ENCODE measurements at regions not wholly inside any gene's neighbourhood (a gene's known extent, or its start where the extent isn't known, plus 50 kb on each side); places are given as distances from the start of the nearest gene placed in this dataset.

GRCh38 chr2:160679686-160680085 is 186.1 kb upstream of the RBMS1 start:
- DNase-seq: no peak

DNA sequence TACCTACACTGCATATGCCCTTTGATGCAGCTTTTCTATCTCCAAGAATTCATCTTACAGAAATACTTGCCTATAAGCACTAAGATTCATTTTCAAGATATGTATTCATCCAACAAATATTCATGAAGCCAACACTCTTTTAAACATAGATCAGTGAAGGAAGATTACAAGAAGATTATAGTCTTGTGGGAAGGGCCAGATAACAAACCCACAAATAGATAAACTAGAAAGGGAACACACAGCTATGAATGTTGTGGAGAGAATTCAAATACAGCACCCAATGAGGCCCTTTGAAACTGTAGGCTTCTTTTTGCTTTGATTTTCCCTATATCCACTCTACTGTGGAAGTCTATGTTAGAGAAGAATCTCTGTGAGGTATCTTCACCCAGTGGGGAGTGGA is 186.7 kb upstream of the RBMS1 start:
- no peak for DNase-seq

- no peak for DNase-seq
Measured at GRCh38 chr2:160680974-160681373, 187.4 kb upstream of the RBMS1 start.

GRCh38 chr2:160683206-160683605 is 189.6 kb upstream of the RBMS1 start:
- no peak for DNase-seq

DNA sequence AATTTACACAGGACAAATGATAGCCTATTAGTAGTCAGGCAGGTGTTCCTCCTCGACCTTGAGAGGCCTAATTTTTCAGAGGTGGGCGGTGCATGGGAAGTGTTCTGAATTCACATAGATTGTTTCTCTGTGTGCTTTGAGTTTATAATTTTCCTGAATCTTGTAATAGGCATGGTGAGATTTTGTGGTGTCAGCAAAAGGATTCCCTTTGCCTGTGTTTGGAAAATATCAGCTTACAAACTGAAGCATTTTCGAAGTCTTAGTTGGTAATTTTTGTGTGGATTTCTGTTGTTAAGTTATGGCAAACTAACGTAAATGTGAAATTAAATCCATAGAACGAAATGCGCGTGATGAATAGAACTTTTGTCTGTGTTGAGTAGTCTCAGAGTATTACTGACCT is 194.0 kb upstream of the RBMS1 start:
- DNase-seq: no peak

GRCh38 chr2:160689441-160689840 is 195.8 kb upstream of the RBMS1 start:
- no peak for DNase-seq

DNA sequence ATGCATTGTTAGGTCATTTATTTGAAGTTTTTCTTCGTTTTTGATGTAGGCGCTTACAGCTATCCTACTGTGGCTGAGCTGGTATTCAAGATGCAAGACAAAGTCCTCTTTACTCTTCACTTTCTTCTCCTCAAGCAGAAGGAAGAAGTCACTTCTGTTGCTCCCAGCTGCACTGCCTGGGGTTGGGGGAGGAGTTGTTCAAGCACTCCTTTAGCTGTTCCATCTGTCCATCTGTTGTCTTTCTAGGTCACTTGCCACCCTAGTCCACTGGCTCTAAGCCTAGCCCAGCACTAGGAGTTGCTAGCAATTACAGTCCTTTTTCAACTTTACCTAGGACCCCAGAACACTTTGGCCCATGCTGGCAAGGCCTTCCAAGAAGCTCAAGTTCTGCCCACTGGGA is 200.6 kb upstream of the RBMS1 start:
- DNase-seq: no peak

GRCh38 chr2:160694631-160695030 is 201.0 kb upstream of the RBMS1 start:
- no peak for DNase-seq

- DNase-seq: no peak
Measured at GRCh38 chr2:160695402-160696086, 201.9 kb upstream of the RBMS1 start.

- no peak for DNase-seq
Measured at GRCh38 chr2:160696087-160696452, 202.5 kb upstream of the RBMS1 start.

GRCh38 chr2:160697817-160698216 is 204.2 kb upstream of the RBMS1 start:
- DNase-seq: no peak

DNA sequence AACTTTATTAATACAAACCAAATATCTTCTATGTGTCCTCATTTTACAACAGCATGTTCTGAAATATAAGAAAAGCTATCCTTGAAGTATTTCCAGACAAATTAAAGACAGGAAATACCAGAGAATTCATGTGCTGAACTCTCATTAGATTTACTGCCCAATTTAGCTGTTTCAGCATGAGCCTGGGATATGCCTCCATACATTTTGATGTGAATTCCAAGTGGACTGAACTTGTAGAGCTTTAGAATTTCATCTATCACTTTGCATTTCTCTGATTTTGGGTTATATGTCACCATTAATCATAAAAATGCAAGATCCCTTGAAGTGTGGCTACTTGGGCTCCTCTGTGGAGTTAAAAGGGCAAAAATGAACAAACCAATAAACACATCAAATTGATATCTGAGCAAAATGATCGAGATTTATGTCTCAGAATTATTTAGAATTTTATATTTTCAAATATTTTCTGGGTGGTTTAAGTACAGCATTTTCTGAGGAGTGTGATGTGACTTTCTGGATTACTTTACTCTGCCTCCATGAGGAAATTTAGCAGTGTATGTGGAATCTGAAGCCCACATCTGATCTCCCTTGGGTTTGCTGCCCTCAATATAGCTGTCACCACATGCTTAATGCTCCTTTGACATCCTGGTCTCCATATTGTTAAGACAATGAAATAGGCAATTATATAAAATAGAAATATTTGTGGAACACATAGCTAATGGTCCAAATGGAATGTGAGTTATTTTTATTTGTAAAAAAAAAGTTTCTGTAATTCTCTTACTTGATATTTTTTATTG is 206.6 kb upstream of the RBMS1 start:
- DNase-seq: peak; percentile 48

DNA sequence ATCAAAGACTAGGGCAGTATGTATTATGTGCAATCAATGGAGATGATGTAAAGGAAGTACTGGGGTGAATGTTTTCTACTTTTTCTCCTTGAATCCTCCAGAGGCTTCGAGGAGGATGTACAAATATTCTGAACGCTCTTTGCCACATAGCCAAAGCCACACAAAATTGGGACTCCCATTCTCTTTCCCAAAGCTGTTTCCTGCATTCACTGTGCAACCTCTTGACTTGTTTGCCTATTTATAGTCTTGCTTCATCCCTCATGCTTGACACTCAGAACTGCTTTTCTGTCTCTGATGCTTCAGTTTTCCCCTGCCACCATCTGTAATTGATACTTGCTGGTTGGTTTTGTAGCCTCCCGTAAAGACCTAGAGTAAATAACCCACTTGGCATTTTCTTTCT is 208.2 kb upstream of the RBMS1 start:
- DNase-seq: no peak

- DNase-seq: no peak
Measured at GRCh38 chr2:160702754-160703153, 209.1 kb upstream of the RBMS1 start.

DNA sequence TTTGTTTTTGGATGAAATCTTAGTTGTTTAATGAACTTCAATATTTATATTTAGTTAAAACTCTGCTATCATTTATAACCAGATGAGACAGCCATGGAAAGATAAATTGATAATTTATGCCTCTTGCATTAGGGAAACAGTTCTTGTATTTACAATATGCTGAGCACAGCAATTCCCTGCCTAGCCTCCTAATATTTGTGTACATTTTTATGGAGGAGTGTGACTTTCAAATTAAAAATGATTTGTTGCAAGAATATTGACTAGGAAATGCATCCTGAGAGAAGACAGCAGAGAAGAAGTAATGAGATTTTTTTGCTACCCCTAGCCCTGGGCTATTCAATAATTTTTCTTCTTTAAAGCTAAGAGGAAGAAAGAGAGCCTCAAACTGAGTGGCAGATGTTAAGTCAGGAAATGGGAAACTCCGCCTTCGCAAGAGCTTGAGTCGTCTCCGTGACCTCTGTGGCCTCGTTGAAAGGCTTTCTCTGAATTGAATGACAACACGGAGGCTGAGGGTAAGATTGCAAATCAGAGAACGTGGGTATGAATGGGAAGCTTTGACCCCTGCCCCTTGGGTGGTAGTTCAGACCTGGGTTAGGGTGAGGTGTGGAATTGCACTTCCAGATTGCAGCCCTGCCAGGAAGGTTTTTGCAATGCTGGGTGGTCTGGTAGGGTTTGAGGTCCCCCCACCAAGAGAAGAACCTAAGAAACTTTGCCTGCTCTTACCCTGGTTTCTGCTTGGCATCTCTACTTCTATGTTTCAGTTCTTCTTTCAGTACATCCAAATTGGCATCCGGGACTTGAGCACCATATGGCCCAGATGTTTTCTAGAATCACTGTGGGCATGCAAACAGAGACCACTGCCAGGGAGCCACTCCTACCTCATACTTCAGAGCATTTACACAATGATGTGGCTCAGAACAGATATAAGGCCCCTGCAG is 210.3 kb upstream of the RBMS1 start:
- DNase-seq: no peak

DNA sequence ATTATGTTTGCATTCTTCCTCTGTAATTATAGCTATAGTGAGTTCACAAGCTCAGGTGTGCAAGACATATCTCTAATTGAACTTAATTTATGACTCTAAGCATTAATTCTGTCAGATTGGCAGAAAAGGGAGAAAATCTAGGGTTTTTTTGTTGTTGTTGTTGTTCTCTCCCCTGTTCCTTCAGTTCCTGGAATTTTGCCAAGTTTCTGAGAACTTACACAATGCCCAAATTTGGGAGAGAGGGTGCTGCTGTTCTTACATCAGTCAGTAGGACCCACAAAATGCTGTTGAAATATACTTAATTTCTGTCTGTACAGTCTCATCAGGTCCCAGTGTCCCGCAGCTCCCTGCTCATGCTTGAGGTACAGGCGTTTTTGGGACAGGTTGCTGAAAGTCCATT is 221.8 kb upstream of the RBMS1 start:
- no peak for DNase-seq

GRCh38 chr2:160719116-160719515 is 225.5 kb upstream of the RBMS1 start:
- no peak for DNase-seq

DNA sequence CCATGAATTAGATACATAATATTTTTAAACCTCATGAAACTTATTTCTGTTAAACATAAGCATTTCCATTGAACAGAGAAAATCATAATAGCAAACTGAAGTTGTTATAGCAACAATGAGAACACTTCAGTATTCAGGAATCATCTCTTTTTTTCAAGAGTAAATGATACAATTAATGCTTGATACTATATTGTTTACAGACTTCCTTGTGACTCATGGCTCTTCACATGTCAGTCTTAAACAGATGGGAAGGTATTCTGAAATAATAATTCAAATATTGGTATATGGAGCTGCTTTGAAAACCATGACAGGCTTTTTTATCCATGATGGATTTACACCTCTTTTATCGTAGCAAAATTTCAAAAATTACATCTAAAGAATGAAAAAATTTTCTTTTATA is 226.5 kb upstream of the RBMS1 start:
- no peak for DNase-seq

- DNase-seq: no peak
Measured at GRCh38 chr2:160721089-160722040, 227.8 kb upstream of the RBMS1 start.

- no peak for DNase-seq
Measured at GRCh38 chr2:160726046-160726445, 232.4 kb upstream of the RBMS1 start.

GRCh38 chr2:160730296-160730995 is 236.8 kb upstream of the RBMS1 start:
- DNase-seq: peak; percentile 37

Measured in left kidney (tissue), 1 donor.